MCF 10A (cell line): ENCODE measurements at regions not wholly inside any gene's neighbourhood (a gene's known extent, or its start where the extent isn't known, plus 50 kb on each side); places are given as distances from the start of the nearest gene placed in this dataset.

ENCODE experiments used
- BruUV-seq: library from RNA; stranded (reverse); fragments of 400-500 nt; replicated peaks from 2 replicates; lab custom pipeline; 2021; lab: Mats Ljungman, UMichigan
- CTCF ChIA-PET: fragments of 300-600 bp; sonication (Branson Sonifier 250); formaldehyde crosslinking; extraction: SDS; loops from one replicate; lab custom pipeline; 2021; ENCODE audit warnings: antibody characterized with exemption, inconsistent platforms; lab: Yijun Ruan, JAX
- POLR2A ChIA-PET: fragments of 300-600, 350-650 bp; sonication (Branson Sonifier 250); formaldehyde crosslinking; extraction: SDS; loops from one replicate; lab custom pipeline; 2020; ENCODE audit warnings: antibody characterized with exemption, inconsistent platforms; lab: Yijun Ruan, JAX
- DNase-seq: peaks from one replicate; pipeline ENCODE4 v3.0.0-alpha.2; 2018; ENCODE audit not compliant: unreplicated experiment
- H3K27ac Mint-ChIP-seq: one replicate; pipeline ENCODE4 v1.8.0; 2022; ENCODE audit warnings: mild to moderate bottlenecking, low read depth, mixed read lengths; ENCODE audit not compliant: unreplicated experiment
- H3K27me3 Mint-ChIP-seq: one replicate; pipeline ENCODE4 v1.8.0; 2022; ENCODE audit warnings: mixed read lengths; ENCODE audit not compliant: insufficient read depth, unreplicated experiment
- H3K36me3 Mint-ChIP-seq: one replicate; pipeline ENCODE4 v1.8.0; 2022; ENCODE audit warnings: mild to moderate bottlenecking, moderate library complexity, mixed read lengths; ENCODE audit not compliant: insufficient read depth, unreplicated experiment
- H3K4me1 Mint-ChIP-seq: one replicate; pipeline ENCODE4 v1.8.0; 2022; ENCODE audit warnings: mixed read lengths; ENCODE audit not compliant: insufficient read depth, unreplicated experiment
- H3K4me3 Mint-ChIP-seq: one replicate; pipeline ENCODE4 v1.8.0; 2022; ENCODE audit warnings: mild to moderate bottlenecking, moderate library complexity, mixed read lengths; ENCODE audit not compliant: unreplicated experiment
- H3K9me3 Mint-ChIP-seq: one replicate; pipeline ENCODE4 v1.8.0; 2022; ENCODE audit warnings: mixed read lengths; ENCODE audit not compliant: unreplicated experiment
- intact Hi-C: fragments of 100-400 bp; cut with micrococcal nuclease; formaldehyde crosslinking; loops from 2 replicates; pipeline ENCODE4 v1.14.1; 2022
- TF ChIP-seq, protein P1 (sequence below): fragments of 200-600 bp; IDR thresholded peaks from one replicate; pipeline ENCODE4 v1.8.0; 2022; ENCODE audit warnings: antibody characterized with exemption, mild to moderate bottlenecking; ENCODE audit not compliant: unreplicated experiment

DNA sequence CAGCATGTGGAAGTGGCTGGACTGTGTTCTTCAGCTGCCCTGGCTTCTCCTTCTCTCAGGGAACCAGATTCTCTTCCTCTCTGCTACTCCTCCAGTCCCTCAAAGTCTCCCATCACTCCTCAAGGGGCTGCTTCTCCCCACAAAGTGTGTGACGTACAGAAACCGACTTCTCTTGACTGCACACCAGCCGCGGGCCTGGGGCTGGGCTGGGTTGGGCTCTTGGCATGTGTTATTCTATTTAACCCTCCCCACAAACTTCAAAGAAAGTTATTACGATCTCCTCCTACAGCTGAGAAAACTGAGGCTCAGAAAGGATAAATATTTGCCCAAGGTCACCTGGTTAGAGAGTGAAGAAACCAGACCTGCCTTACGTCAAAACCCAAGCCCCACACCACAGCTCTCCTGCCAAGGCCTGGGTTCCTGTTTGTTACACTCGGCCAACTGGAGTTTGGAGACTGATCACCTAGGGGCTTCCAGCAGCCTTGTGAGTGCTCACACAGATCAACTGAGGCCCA is 269.0 kb downstream of the TFCP2L1 start:
- Mint-ChIP-seq H3K27me3 (peaks cover 2% of the 10 kb centered on the region), H3K36me3 (no peaks in the 10 kb centered on the region), H3K9me3 (peaks cover 11% of the 10 kb centered on the region), H3K27ac (no peak overlapping the region), H3K4me1 (no peaks in the 10 kb centered on the region), H3K4me3 (no peak overlapping the region)
- POLR2A ChIA-PET: no interaction called here
- CTCF ChIA-PET: no interaction called here
- no peak for DNase-seq
- no TSS peak for BruUV-seq
- TF ChIP-seq, protein P1, sequence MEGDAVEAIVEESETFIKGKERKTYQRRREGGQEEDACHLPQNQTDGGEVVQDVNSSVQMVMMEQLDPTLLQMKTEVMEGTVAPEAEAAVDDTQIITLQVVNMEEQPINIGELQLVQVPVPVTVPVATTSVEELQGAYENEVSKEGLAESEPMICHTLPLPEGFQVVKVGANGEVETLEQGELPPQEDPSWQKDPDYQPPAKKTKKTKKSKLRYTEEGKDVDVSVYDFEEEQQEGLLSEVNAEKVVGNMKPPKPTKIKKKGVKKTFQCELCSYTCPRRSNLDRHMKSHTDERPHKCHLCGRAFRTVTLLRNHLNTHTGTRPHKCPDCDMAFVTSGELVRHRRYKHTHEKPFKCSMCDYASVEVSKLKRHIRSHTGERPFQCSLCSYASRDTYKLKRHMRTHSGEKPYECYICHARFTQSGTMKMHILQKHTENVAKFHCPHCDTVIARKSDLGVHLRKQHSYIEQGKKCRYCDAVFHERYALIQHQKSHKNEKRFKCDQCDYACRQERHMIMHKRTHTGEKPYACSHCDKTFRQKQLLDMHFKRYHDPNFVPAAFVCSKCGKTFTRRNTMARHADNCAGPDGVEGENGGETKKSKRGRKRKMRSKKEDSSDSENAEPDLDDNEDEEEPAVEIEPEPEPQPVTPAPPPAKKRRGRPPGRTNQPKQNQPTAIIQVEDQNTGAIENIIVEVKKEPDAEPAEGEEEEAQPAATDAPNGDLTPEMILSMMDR: no peak
- intact Hi-C loops: no loop called here

- intact Hi-C loops: no loop called here
- ChIA-PET CTCF (no interaction called here), POLR2A (interaction anchor here (0.6 kb wide), 1 partner anchor 12 kb away, joined by 3 read pairs; no protein-coding TSS in a partner anchor)
- BruUV-seq: no TSS peak
- Mint-ChIP-seq H3K27me3 (peaks cover 16% of the 10 kb centered on the region), H3K9me3 (peaks cover 7% of the 10 kb centered on the region), H3K27ac (no peak overlapping the region), H3K4me3 (no peak overlapping the region), H3K4me1 (no peaks in the 10 kb centered on the region), H3K36me3 (no peaks in the 10 kb centered on the region)
- TF ChIP-seq, protein P1: no peak
- DNase-seq: no peak
These were observed 267.6 kb downstream of the TFCP2L1 start for GRCh38 chr2:121017396-121017795.

GRCh38 chr2:121018136-121019061 is 266.6 kb downstream of the TFCP2L1 start:
- DNase-seq: no peak
- Mint-ChIP-seq H3K9me3 (peaks cover 7% of the 10 kb centered on the region), H3K27ac (no peak overlapping the region), H3K36me3 (no peaks in the 10 kb centered on the region), H3K4me3 (no peak overlapping the region), H3K27me3 (peaks cover 24% of the 10 kb centered on the region), H3K4me1 (no peaks in the 10 kb centered on the region)
- TF ChIP-seq, protein P1: no peak
- CTCF ChIA-PET: no interaction called here
- no TSS peak for BruUV-seq
- intact Hi-C loops: no loop called here
- POLR2A ChIA-PET: no interaction called here

DNA sequence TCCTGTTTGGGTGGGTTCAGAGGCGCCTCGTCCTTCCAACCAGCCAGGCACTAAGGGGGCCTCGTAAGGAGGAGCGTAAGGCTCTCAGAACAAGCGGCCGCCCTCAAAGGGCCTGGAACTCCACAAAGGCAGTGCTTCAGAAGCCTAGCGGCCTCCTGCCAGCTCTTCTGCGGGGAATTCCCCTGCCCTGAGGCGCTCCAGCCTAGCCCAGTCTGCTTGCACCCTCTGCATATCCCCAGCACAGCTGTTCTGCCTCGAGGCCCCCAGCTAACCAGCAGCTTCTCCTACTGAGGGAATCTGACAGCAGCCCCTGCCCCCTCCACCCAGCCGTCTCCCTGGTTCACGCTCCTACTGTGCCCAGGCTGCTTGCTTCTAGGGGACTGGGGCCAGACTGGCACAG is 265.9 kb downstream of the TFCP2L1 start:
- DNase-seq: no peak
- Mint-ChIP-seq H3K4me3 (no peak overlapping the region), H3K27me3 (peaks cover 24% of the 10 kb centered on the region), H3K9me3 (peaks cover under 1% of the 10 kb centered on the region), H3K4me1 (no peaks in the 10 kb centered on the region), H3K27ac (no peak overlapping the region), H3K36me3 (no peaks in the 10 kb centered on the region)
- BruUV-seq: no TSS peak
- intact Hi-C loops: no loop called here
- ChIA-PET CTCF (no interaction called here), POLR2A (no interaction called here)
- TF ChIP-seq, protein P1: no peak
